Peyer's patch (tissue), 4 donors: ENCODE measurements at regions not wholly inside any gene's neighbourhood (a gene's known extent, or its start where the extent isn't known, plus 50 kb on each side); places are given as distances from the start of the nearest gene placed in this dataset.

Experiments used
- CTCF ChIP-seq, 6 experiments: fragments of 450-650 bp in 4 of 6; fragments of 200-600 bp in 2 of 6; sonication (generic) in 1 of 6; IDR thresholded peaks; one replicate each; pipeline ENCODE4 v1.5.1; 2017 to 2019; ENCODE audit warnings: antibody characterized with exemption in 6 of 6, mild to moderate bottlenecking in 3 of 6, moderate library complexity in 1 of 6
- POLR2A ChIP-seq, 2 donors: fragments of 450-650 bp; IDR thresholded peaks; one replicate each; pipeline ENCODE4 v1.5.1; 2017; ENCODE audit warnings: antibody characterized with exemption in 2 of 2, mild to moderate bottlenecking in 2 of 2, moderate library complexity in 2 of 2

DNA sequence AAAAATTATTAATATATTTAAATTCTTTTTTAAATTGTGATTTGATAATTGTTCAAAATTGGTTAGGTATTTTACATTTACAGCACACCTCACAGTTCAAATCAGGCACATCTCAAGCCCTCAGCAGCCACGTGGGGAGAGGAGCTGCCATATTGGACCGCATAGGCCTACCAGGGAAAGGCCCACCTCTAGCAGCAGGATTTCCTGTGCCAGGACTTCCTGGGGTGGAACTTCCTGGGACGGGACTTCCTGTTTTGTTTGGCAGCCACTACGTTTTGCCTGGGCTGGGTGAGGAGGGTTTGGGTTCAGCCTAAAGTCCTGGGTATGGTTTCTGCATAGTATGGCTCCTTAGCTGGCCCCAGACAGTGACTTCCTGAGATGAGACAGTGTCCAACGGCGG lies 298.5 kb upstream of the FOXF1 start:
- no peak for TF ChIP-seq POLR2A (IDR thresholded peaks at IDR 0.05)
- TF ChIP-seq CTCF (IDR thresholded peaks at IDR 0.05), result no peak
